Astrocyte (in vitro differentiated cells and primary cell): ENCODE measurements at regions not wholly inside any gene's neighbourhood (a gene's known extent, or its start where the extent isn't known, plus 50 kb on each side); places are given as distances from the start of the nearest gene placed in this dataset.

ENCODE experiments used
- EZH2 ChIP-seq: IDR thresholded peaks from 2 replicates; pipeline ENCODE4 v1.6.1; 2012; ENCODE audit warnings: mild to moderate bottlenecking, low read length, inconsistent platforms; ENCODE audit not compliant: insufficient read depth
- TF ChIP-seq, protein P1 (sequence below): IDR thresholded peaks from 2 replicates; pipeline ENCODE4 v1.5.1; 2011; ENCODE audit warnings: low read depth, mild to moderate bottlenecking, inconsistent platforms, low read length, moderate library complexity; ENCODE audit not compliant: insufficient read depth

- TF ChIP-seq, protein P1, sequence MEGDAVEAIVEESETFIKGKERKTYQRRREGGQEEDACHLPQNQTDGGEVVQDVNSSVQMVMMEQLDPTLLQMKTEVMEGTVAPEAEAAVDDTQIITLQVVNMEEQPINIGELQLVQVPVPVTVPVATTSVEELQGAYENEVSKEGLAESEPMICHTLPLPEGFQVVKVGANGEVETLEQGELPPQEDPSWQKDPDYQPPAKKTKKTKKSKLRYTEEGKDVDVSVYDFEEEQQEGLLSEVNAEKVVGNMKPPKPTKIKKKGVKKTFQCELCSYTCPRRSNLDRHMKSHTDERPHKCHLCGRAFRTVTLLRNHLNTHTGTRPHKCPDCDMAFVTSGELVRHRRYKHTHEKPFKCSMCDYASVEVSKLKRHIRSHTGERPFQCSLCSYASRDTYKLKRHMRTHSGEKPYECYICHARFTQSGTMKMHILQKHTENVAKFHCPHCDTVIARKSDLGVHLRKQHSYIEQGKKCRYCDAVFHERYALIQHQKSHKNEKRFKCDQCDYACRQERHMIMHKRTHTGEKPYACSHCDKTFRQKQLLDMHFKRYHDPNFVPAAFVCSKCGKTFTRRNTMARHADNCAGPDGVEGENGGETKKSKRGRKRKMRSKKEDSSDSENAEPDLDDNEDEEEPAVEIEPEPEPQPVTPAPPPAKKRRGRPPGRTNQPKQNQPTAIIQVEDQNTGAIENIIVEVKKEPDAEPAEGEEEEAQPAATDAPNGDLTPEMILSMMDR, result no peak
- TF ChIP-seq EZH2, result no peak
These were observed 148.8 kb downstream of the GADD45G start for GRCh38 chr9:89753472-89754055.
